ENCODE measurements at regions not wholly inside any gene's neighbourhood (a gene's known extent, or its start where the extent isn't known, plus 50 kb on each side); places are given as distances from the start of the nearest gene placed in this dataset.

GRCh38 chr19:30280018-30280417, 92.2 kb upstream of the ZNF536 start:
- H3K27ac ChIP-seq = no peak overlapping the region
- no peak for DNase-seq
- no peaks in the 10 kb centered on the region for H3K9me3 ChIP-seq (replicated peaks in 1 of 3)
- 89 to 92% (median 92%) methylated on average over 6 of the region's 6 CpGs for WGBS, 4 donors
- H3K36me3 ChIP-seq (replicated peaks in 1 of 2) = no peaks in the 10 kb centered on the region
- H3K27me3 ChIP-seq = no peaks in the 10 kb centered on the region
- TF ChIP-seq CTCF (IDR thresholded peaks at IDR 0.05) = no peak
- TF ChIP-seq POLR2A (IDR thresholded peaks at IDR 0.05) = no peak
- H3K4me1 ChIP-seq (replicated peaks in 1 of 2) = no peaks in the 10 kb centered on the region
- intact Hi-C loops (cut with DNase I) = no loop called here
- H3K4me3 ChIP-seq = no peak overlapping the region

GRCh38 chr19:30281906-30282305, 90.3 kb upstream of the ZNF536 start:
- Histone ChIP-seq H3K9me3 (replicated peaks in 1 of 3) (no peaks in the 10 kb centered on the region), H3K27me3 (no peaks in the 10 kb centered on the region), H3K4me1 (replicated peaks in 1 of 2) (no peaks in the 10 kb centered on the region), H3K36me3 (replicated peaks in 1 of 2) (no peaks in the 10 kb centered on the region), H3K27ac (no peak overlapping the region), H3K4me3 (no peak overlapping the region)
- no peak for TF ChIP-seq POLR2A (IDR thresholded peaks at IDR 0.05)
- no peak for TF ChIP-seq CTCF (IDR thresholded peaks at IDR 0.05)
- WGBS, 4 donors = 80 to 90% (median 86%) methylated on average over 4 to 7 of the region's 7 CpGs
- intact Hi-C loops (cut with DNase I) = no loop called here
- no peak for DNase-seq

- Histone ChIP-seq H3K9me3 (replicated peaks in 1 of 3) (no peaks in the 10 kb centered on the region), H3K36me3 (replicated peaks in 1 of 2) (no peaks in the 10 kb centered on the region), H3K4me1 (replicated peaks in 1 of 2) (no peaks in the 10 kb centered on the region), H3K27me3 (no peaks in the 10 kb centered on the region), H3K4me3 (no peak overlapping the region), H3K27ac (no peak overlapping the region)
- intact Hi-C loops (cut with DNase I) = no loop called here
- TF ChIP-seq POLR2A (IDR thresholded peaks at IDR 0.05) (no peak), CTCF (IDR thresholded peaks at IDR 0.05) (no peak)
- WGBS, 4 donors = 88 to 94% (median 90%) methylated on average over 2 of the region's 2 CpGs
- DNase-seq = no peak
These were observed 88.6 kb upstream of the ZNF536 start for GRCh38 chr19:30283556-30283955.

- TF ChIP-seq POLR2A (IDR thresholded peaks at IDR 0.05) (no peak), CTCF (IDR thresholded peaks at IDR 0.05) (no peak)
- intact Hi-C loops (cut with DNase I) = no loop called here
- no peak for DNase-seq
- no peak overlapping the region for H3K27ac ChIP-seq
- H3K4me3 ChIP-seq = no peak overlapping the region
- no peaks in the 10 kb centered on the region for H3K4me1 ChIP-seq (replicated peaks in 1 of 2)
- no peaks in the 10 kb centered on the region for H3K36me3 ChIP-seq (replicated peaks in 1 of 2)
- no peaks in the 10 kb centered on the region for H3K27me3 ChIP-seq
- no peaks in the 10 kb centered on the region for H3K9me3 ChIP-seq (replicated peaks in 1 of 3)
- WGBS, 4 donors = 72 to 93% (median 77%) methylated on average over 3 to 6 of the region's 6 CpGs
These were observed 88.0 kb upstream of the ZNF536 start for GRCh38 chr19:30284209-30284608.
